HepG2 (cell line): ENCODE measurements at regions not wholly inside any gene's neighbourhood (a gene's known extent, or its start where the extent isn't known, plus 50 kb on each side); places are given as distances from the start of the nearest gene placed in this dataset.

ENCODE experiments used
- ATAC-seq: fragments of 200-7000 bp; cut with Tn5 transposase; 3 replicates; pipeline ENCODE4 v1.9.1; 2020; ENCODE audit warnings: mild to moderate bottlenecking, moderate library complexity
- BruUV-seq: library from RNA; stranded (reverse); fragments of 400-500 nt; replicated peaks from 2 replicates; lab custom pipeline; 2021; lab: Mats Ljungman, UMichigan
- CTCF ChIA-PET: fragments of 300-600 bp; formaldehyde crosslinking; extraction: SDS; loops from one replicate; lab custom pipeline; 2021; ENCODE audit warnings: low total read pairs, inconsistent platforms, low intra/inter-chr PET ratio; lab: Yijun Ruan, JAX
- POLR2A ChIA-PET: fragments of 350-600 bp; sonication (Branson Sonifier 250); formaldehyde crosslinking; loops from one replicate; lab custom pipeline; 2020; ENCODE audit warnings: antibody characterized with exemption, inconsistent platforms; lab: Yijun Ruan, JAX
- DNase-seq: peaks from one replicate; pipeline ENCODE4 v3.0.0-alpha.2; 2015; ENCODE audit warnings: low spot score
- FAIRE-seq: peaks from 3 replicates; lab custom pipeline; 2011; peaks lifted over from hg19 to GRCh38; lab: Jason Lieb, UNC
- H2AFZ ChIP-seq: one replicate; pipeline ENCODE4 v1.6.1; 2011; ENCODE audit warnings: low read length, inconsistent platforms
- H3K27ac ChIP-seq: fragments of 300-600 bp; 3 replicates; pipeline ENCODE4 v1.8.0; 2011; ENCODE audit warnings: mixed run types, mild to moderate bottlenecking, mixed read lengths, low read length, inconsistent platforms; ENCODE audit not compliant: insufficient read depth; ENCODE audit errors: extremely low read length
- H3K27me3 ChIP-seq, 2 experiments: fragments of 200-600 bp in 1 of 2; 2 replicates in 1 of 2; 3 replicates in 1 of 2; pipeline versions ENCODE4 v1.6.0 to v1.8.0; 2011; ENCODE audit warnings: low read length in 2 of 2, mild to moderate bottlenecking in 2 of 2, moderate library complexity in 2 of 2, inconsistent platforms in 1 of 2; ENCODE audit not compliant: insufficient read depth in 2 of 2, control insufficient read depth in 1 of 2
- H3K36me3 ChIP-seq, 2 experiments: fragments of 200-600 bp in 1 of 2; replicated peaks in 1 of 2; 2 replicates in 1 of 2; 3 replicates in 1 of 2; pipeline versions ENCODE4 v1.5.1 to v1.8.0; 2011; ENCODE audit warnings: low read length in 2 of 2, inconsistent platforms in 1 of 2; ENCODE audit not compliant: insufficient read depth in 2 of 2, control insufficient read depth in 1 of 2
- H3K4me1 ChIP-seq: 2 replicates; pipeline ENCODE4 v1.5.1; 2012; ENCODE audit warnings: low read length, inconsistent platforms; ENCODE audit not compliant: insufficient read depth
- H3K4me2 ChIP-seq: 2 replicates; pipeline ENCODE4 v1.6.0; 2011; ENCODE audit warnings: low read depth, low read length, inconsistent platforms
- H3K4me3 ChIP-seq, 3 experiments: fragments of 200-600 bp in 1 of 3; sonication (generic), shearing (Covaris generic) in 1 of 3; replicated peaks in 1 of 3; 2 replicates each; pipeline ENCODE4 v1.5.1; 2011 to 2016; ENCODE audit warnings: low read length in 3 of 3, inconsistent platforms in 2 of 3, low read depth in 2 of 3, mild to moderate bottlenecking in 2 of 3, control low read depth in 1 of 3, mixed read lengths in 1 of 3; ENCODE audit not compliant: insufficient read depth in 1 of 3
- H3K79me2 ChIP-seq: one replicate; pipeline ENCODE4 v1.6.1; 2011; ENCODE audit warnings: low read length, inconsistent platforms; ENCODE audit not compliant: insufficient read depth
- H3K9ac ChIP-seq: 2 replicates; pipeline ENCODE4 v1.6.0; 2011; ENCODE audit warnings: mild to moderate bottlenecking, low read depth, low read length, inconsistent platforms; ENCODE audit not compliant: insufficient read depth
- H3K9me3 ChIP-seq: 2 replicates; pipeline ENCODE4 v1.5.1; 2012; ENCODE audit warnings: mild to moderate bottlenecking, low read length
- H4K20me1 ChIP-seq: 2 replicates; pipeline ENCODE4 v1.6.0; 2011; ENCODE audit warnings: inconsistent platforms, mild to moderate bottlenecking, low read length, moderate library complexity; ENCODE audit not compliant: insufficient read depth
- ARHGAP35 ChIP-seq: sonication (generic); formaldehyde crosslinking; IDR thresholded peaks from 2 replicates; pipeline ENCODE4 v1.9.0; 2022; ENCODE audit warnings: mild to moderate bottlenecking, inconsistent platforms, moderate library complexity, missing genetic modification reagents, borderline replicate concordance
- ATF7 ChIP-seq, 2 experiments: fragments of 450-650 bp in 1 of 2; sonication (generic) in 1 of 2; formaldehyde crosslinking in 1 of 2; IDR thresholded peaks; 2 replicates each; pipeline versions ENCODE4 v1.4.0 to v1.6.1; 2016 to 2020; ENCODE audit warnings: antibody characterized with exemption in 1 of 2, mild to moderate bottlenecking in 1 of 2, missing genetic modification reagents in 1 of 2
- HNF4G ChIP-seq, 2 experiments: sonication (generic) in 1 of 2; formaldehyde crosslinking in 1 of 2; IDR thresholded peaks; 2 replicates each; pipeline versions ENCODE4 v1.4.0 to v1.6.1; 2011 to 2020; ENCODE audit warnings: borderline replicate concordance in 2 of 2, low read depth in 2 of 2, mild to moderate bottlenecking in 2 of 2, low read length in 1 of 2, missing genetic modification reagents in 1 of 2, moderate library complexity in 1 of 2
- POGZ ChIP-seq: sonication (generic); formaldehyde crosslinking; IDR thresholded peaks from 2 replicates; pipeline ENCODE4 v1.4.0; 2020; ENCODE audit warnings: mild to moderate bottlenecking, missing genetic modification reagents
- SOX6 ChIP-seq, 2 experiments: fragments of 450-650 bp in 1 of 2; sonication (generic) in 1 of 2; formaldehyde crosslinking in 1 of 2; IDR thresholded peaks; 2 replicates each; pipeline versions ENCODE4 v1.4.0 to v1.6.1; 2017 to 2020; ENCODE audit warnings: antibody characterized with exemption in 1 of 2, mild to moderate bottlenecking in 1 of 2, missing genetic modification reagents in 1 of 2
- TAF15 ChIP-seq: fragments of 200-400 bp; formaldehyde crosslinking; IDR thresholded peaks from one replicate; pipeline ENCODE4 v1.6.1; 2018; ENCODE audit warnings: mild to moderate bottlenecking, low read depth, low read length; ENCODE audit not compliant: poor library complexity, severe bottlenecking
- ZNF615 ChIP-seq: sonication (generic); formaldehyde crosslinking; IDR thresholded peaks from 2 replicates; pipeline ENCODE4 v1.5.0; 2020; ENCODE audit warnings: mild to moderate bottlenecking, missing genetic modification reagents, borderline replicate concordance
- ZSCAN20 ChIP-seq: sonication (generic); formaldehyde crosslinking; IDR thresholded peaks from 2 replicates; pipeline ENCODE4 v1.4.0; 2020; ENCODE audit warnings: missing genetic modification reagents, mild to moderate bottlenecking, borderline replicate concordance
- WGBS: methylation state at CpG from one replicate; pipeline ENCODE4 v1.1.6; 2017; ENCODE audit warnings: low lambda C conversion rate; 5-methylcytosine and 5-hydroxymethylcytosine counted together
- in situ Hi-C: cut with HindIII; loops from 2 replicates; pipeline ENCODE4 v1.10.0; 2017; ENCODE audit warnings: low pct_unique_long_range_greater_than_20kb; ENCODE audit not compliant: extremely low pct_ligation_motif_present
- intact Hi-C: fragments of 100-400 bp; cut with micrococcal nuclease; formaldehyde crosslinking; loops from one replicate; pipeline ENCODE4 v1.10.0; 2022; ENCODE audit not compliant: unreplicated experiment
- TF ChIP-seq, protein P1 (sequence below): sonication (generic); formaldehyde crosslinking; IDR thresholded peaks from 2 replicates; pipeline ENCODE4 v1.5.1; 2020; ENCODE audit warnings: mild to moderate bottlenecking, missing genetic modification reagents, borderline replicate concordance
- TF ChIP-seq, protein P2 (sequence below): sonication (generic); formaldehyde crosslinking; IDR thresholded peaks from 2 replicates; pipeline ENCODE4 v1.8.0; 2022; ENCODE audit warnings: missing genetic modification reagents, low read depth, mild to moderate bottlenecking, borderline replicate concordance
- TF ChIP-seq, protein P3 (sequence below): sonication (generic); formaldehyde crosslinking; IDR thresholded peaks from 2 replicates; pipeline ENCODE4 v1.5.1; 2020; ENCODE audit warnings: mild to moderate bottlenecking, missing genetic modification reagents, borderline replicate concordance

DNA sequence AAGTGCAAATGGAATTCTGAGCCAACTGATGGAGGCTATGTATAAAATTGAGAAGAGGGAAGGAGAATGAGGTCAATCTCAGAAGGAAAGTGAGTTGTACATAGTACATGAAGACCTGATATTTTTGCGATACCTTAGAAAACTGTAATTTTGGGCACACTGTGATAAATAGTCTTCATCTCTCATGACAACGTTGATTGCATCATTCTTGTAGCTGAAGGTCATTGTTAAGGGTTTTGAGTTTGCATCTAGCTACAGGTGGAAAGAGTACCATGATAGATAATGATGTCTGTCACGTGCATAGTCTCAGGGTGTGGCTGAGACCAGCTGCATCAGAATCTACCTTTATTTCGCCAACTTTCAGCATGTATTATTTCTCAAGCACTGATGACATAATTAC, 435.4 kb upstream of the MDFIC2 start (continued):
- TF ChIP-seq, protein P1, sequence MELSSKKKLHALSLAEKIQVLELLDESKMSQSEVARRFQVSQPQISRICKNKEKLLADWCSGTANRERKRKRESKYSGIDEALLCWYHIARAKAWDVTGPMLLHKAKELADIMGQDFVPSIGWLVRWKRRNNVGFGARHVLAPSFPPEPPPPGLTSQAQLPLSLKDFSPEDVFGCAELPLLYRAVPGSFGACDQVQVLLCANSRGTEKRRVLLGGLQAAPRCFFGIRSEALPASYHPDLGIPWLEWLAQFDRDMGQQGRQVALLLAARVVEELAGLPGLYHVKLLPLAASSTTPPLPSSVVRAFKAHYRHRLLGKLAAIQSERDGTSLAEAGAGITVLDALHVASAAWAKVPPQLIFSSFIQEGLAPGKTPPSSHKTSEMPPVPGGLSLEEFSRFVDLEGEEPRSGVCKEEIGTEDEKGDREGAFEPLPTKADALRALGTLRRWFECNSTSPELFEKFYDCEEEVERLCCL: no peak
- TF ChIP-seq TAF15 (no peak), HNF4G (IDR thresholded peaks at IDR 0.05; ENCODE audit: borderline replicate concordance, low read depth, low read length) (no peak), HNF4G (CRISPR knock-in tag; IDR thresholded peaks at IDR 0.05; ENCODE audit: borderline replicate concordance, low read depth) (no peak), POGZ (no peak), ATF7 (IDR thresholded peaks at IDR 0.05) (peak; percentile 71), ATF7 (CRISPR knock-in tag; IDR thresholded peaks at IDR 0.05) (no peak), ZSCAN20 (CRISPR knock-in tag) (no peak)
- TF ChIP-seq, all 625 proteins: peak for 2

DNA sequence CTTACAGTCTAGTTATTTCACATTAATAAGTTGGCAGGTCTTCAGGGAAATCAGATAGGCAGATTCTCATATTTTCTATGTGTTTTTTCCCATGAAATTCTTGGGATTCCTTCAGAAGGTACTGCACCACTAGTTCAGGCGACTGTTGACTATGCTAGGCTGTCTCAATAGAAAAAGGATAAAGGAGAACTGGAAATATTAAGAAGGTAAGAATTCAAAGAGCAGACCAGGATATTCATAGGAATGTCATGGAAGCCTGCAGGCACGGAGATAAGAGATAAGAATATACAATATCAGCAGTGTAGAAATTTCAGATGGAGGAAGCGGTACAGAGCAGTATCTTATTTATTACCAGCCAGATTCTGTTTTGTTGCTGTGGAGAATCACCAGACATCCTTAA, 432.1 kb upstream of the MDFIC2 start:
- in situ Hi-C loops: no loop called here
- no peak for FAIRE-seq
- WGBS: 28% methylated on average over 3 of the region's 3 CpGs
- TF ChIP-seq ZNF615 (CRISPR knock-in tag): no peak
- TF ChIP-seq ARHGAP35: no peak
- TF ChIP-seq, protein P2, sequence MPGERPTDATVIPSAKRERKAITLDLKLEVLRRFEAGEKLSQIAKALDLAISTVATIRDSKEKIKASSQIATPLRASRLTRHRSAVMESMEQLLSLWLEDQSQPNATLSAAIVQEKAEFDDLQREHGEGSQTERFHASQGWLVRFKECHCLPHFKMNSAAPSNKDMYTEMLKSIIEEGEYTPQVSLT (CRISPR knock-in tag): no peak
- no peak for TF ChIP-seq SOX6 (IDR thresholded peaks at IDR 0.05)
- TF ChIP-seq SOX6 (CRISPR knock-in tag; IDR thresholded peaks at IDR 0.05): no peak
- TF ChIP-seq, protein P3, sequence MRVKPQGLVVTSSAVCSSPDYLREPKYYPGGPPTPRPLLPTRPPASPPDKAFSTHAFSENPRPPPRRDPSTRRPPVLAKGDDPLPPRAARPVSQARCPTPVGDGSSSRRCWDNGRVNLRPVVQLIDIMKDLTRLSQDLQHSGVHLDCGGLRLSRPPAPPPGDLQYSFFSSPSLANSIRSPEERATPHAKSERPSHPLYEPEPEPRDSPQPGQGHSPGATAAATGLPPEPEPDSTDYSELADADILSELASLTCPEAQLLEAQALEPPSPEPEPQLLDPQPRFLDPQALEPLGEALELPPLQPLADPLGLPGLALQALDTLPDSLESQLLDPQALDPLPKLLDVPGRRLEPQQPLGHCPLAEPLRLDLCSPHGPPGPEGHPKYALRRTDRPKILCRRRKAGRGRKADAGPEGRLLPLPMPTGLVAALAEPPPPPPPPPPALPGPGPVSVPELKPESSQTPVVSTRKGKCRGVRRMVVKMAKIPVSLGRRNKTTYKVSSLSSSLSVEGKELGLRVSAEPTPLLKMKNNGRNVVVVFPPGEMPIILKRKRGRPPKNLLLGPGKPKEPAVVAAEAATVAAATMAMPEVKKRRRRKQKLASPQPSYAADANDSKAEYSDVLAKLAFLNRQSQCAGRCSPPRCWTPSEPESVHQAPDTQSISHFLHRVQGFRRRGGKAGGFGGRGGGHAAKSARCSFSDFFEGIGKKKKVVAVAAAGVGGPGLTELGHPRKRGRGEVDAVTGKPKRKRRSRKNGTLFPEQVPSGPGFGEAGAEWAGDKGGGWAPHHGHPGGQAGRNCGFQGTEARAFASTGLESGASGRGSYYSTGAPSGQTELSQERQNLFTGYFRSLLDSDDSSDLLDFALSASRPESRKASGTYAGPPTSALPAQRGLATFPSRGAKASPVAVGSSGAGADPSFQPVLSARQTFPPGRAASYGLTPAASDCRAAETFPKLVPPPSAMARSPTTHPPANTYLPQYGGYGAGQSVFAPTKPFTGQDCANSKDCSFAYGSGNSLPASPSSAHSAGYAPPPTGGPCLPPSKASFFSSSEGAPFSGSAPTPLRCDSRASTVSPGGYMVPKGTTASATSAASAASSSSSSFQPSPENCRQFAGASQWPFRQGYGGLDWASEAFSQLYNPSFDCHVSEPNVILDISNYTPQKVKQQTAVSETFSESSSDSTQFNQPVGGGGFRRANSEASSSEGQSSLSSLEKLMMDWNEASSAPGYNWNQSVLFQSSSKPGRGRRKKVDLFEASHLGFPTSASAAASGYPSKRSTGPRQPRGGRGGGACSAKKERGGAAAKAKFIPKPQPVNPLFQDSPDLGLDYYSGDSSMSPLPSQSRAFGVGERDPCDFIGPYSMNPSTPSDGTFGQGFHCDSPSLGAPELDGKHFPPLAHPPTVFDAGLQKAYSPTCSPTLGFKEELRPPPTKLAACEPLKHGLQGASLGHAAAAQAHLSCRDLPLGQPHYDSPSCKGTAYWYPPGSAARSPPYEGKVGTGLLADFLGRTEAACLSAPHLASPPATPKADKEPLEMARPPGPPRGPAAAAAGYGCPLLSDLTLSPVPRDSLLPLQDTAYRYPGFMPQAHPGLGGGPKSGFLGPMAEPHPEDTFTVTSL (CRISPR knock-in tag): no peak

More for the DNA sequence above, 432.1 kb upstream of the MDFIC2 start:
- Histone ChIP-seq H3K4me3 (no peak overlapping the region), H3K4me1 (no peaks in the 10 kb centered on the region), H3K27me3 (no peaks in the 10 kb centered on the region), H4K20me1 (no peaks in the 10 kb centered on the region), H3K9me3 (no peaks in the 10 kb centered on the region), H3K9ac (no peak overlapping the region), H2AFZ (no peak overlapping the region), H3K27ac (no peak overlapping the region), H3K4me2 (no peak overlapping the region), H3K79me2 (no peaks in the 10 kb centered on the region), H3K36me3 (no peaks in the 10 kb centered on the region)
- POLR2A ChIA-PET: no interaction called here
- CTCF ChIA-PET: no interaction called here
- no TSS peak for BruUV-seq
- intact Hi-C loops: no loop called here
- ATAC-seq (no peak), DNase-seq (no peak)
